SH-SY5Y (cell line): ENCODE measurements at regions not wholly inside any gene's neighbourhood (a gene's known extent, or its start where the extent isn't known, plus 50 kb on each side); places are given as distances from the start of the nearest gene placed in this dataset.

Experiments
- GATA2 ChIP-seq: IDR thresholded peaks from 2 replicates; pipeline ENCODE4 v1.6.1; 2011; ENCODE audit warnings: mild to moderate bottlenecking, low read depth, low read length
- GATA3 ChIP-seq: IDR thresholded peaks from 2 replicates; pipeline ENCODE4 v1.6.1; 2011; ENCODE audit warnings: low read depth, mild to moderate bottlenecking, low read length, moderate library complexity

GRCh38 chr14:39681782-39682399 is 249.7 kb upstream of the FBXO33 start:
- no peak for TF ChIP-seq GATA3

GRCh38 chr14:39680777-39681176 is 248.5 kb upstream of the FBXO33 start:
- TF ChIP-seq GATA2 (no peak), GATA3 (no peak)

GRCh38 chr14:39673734-39674133 is 241.5 kb upstream of the FBXO33 start:
- TF ChIP-seq GATA2 (no peak), GATA3 (no peak)

GRCh38 chr14:39673270-39673711 is 241.1 kb upstream of the FBXO33 start:
- TF ChIP-seq GATA3 (no peak), GATA2 (no peak)

GRCh38 chr14:39668449-39668848 is 236.2 kb upstream of the FBXO33 start:
- TF ChIP-seq GATA3 (no peak), GATA2 (no peak)

GRCh38 chr14:39666386-39666785 is 234.2 kb upstream of the FBXO33 start:
- TF ChIP-seq GATA3 (no peak), GATA2 (no peak)

GRCh38 chr14:39665075-39665475 is 232.8 kb upstream of the FBXO33 start:
- TF ChIP-seq GATA3, result no peak
- no peak for TF ChIP-seq GATA2

- TF ChIP-seq GATA3, result no peak
- no peak for TF ChIP-seq GATA2
These were observed 232.4 kb upstream of the FBXO33 start for GRCh38 chr14:39664646-39665045.

GRCh38 chr14:39641224-39641623 is 209.0 kb upstream of the FBXO33 start:
- TF ChIP-seq GATA3 (no peak), GATA2 (no peak)

- TF ChIP-seq GATA3 (no peak), GATA2 (no peak)
These were observed 195.9 kb upstream of the FBXO33 start for GRCh38 chr14:39628087-39628486.

GRCh38 chr14:39626589-39627576 is 194.7 kb upstream of the FBXO33 start:
- TF ChIP-seq GATA3, result no peak
- TF ChIP-seq GATA2, result no peak

- TF ChIP-seq GATA2, result no peak
- TF ChIP-seq GATA3, result no peak
These were observed 189.4 kb upstream of the FBXO33 start for GRCh38 chr14:39621678-39622077.

GRCh38 chr14:39621223-39621622 is 189.0 kb upstream of the FBXO33 start:
- TF ChIP-seq GATA2 (no peak), GATA3 (no peak)

GRCh38 chr14:39617537-39617936 is 185.3 kb upstream of the FBXO33 start:
- TF ChIP-seq GATA2 (no peak), GATA3 (no peak)

- no peak for TF ChIP-seq GATA3
- TF ChIP-seq GATA2, result no peak
These were observed 183.1 kb upstream of the FBXO33 start for GRCh38 chr14:39615352-39615751.
